ENCODE measurements at regions not wholly inside any gene's neighbourhood (a gene's known extent, or its start where the extent isn't known, plus 50 kb on each side); places are given as distances from the start of the nearest gene placed in this dataset.

DNA sequence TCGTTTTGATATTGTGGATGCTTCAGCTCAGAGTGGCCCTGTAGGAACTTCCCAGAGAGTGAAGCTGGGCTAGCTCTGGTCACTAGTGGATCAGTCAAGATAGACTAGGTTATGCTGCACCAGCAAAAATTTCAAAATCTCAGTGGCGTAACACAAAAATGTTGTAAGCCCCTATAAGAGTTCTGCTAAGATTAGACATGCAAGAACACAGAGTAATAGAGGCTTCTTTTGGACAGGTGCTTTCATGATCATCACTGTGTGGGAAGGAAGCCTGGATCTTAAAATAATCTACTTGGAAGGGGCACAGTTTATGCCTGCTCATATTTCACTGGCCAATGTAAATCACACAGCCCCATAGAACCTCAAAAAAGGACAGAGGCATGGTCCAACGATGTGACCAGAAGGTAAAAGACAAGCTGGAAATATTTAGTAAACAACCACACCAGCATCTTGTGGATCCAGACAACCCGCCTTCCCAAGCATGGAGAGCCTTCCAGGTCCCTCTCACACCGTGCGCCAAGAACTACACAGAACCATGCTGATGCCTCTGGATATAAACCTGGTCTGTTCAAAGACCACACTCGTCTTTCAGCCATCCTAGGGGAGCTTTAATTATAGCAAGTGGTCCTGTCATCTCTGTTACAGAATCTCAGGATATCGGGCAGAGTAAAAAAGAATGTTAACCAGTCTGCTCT, 554.3 kb downstream of the EPHB1 start:
- Histone ChIP-seq H3K27me3 (ENCODE audit: control insufficient read depth, insufficient read depth, low read length) (no peaks in the 10 kb centered on the region), H3K9me3 (ENCODE audit: control insufficient read depth, insufficient read depth, low read length) (no peaks in the 10 kb centered on the region), H3K36me3 (ENCODE audit: control insufficient read depth, insufficient read depth, low read length) (no peaks in the 10 kb centered on the region), H3K9ac (ENCODE audit: low read depth, low read length) (no peak overlapping the region), H3K4me3 (ENCODE audit: low read depth, low read length) (no peak overlapping the region), H3K4me1 (ENCODE audit: control insufficient read depth, insufficient read depth, low read length) (peaks cover 8% of the 10 kb centered on the region), H3K27ac (ENCODE audit: low read depth, low read length) (no peak overlapping the region)

DNA sequence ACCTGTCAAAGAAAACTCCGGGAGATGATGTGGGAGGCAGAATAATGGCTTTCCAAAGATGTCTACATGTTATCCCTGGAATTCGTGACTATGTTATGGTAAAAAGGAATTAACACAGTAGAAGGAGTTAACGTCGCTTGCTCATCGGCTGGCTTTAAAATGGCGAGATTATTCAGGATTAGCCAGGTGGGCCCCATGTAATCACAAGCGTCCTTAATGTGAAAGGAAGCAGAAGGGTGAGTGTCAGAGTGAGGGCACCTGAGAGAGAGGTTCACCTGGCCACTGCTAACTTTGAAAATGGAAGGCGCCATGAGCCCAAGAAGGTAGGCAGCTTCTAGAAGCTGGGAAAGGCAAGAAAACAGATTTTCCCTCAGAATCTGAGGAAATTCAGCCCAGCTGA, 557.2 kb downstream of the EPHB1 start:
- no peaks in the 10 kb centered on the region for H3K9me3 ChIP-seq (ENCODE audit: control insufficient read depth, insufficient read depth, low read length)
- no peak overlapping the region for H3K4me3 ChIP-seq (ENCODE audit: low read depth, low read length)
- no peak overlapping the region for H3K9ac ChIP-seq (ENCODE audit: low read depth, low read length)
- H3K27me3 ChIP-seq (ENCODE audit: control insufficient read depth, insufficient read depth, low read length) = no peaks in the 10 kb centered on the region
- no peaks in the 10 kb centered on the region for H3K36me3 ChIP-seq (ENCODE audit: control insufficient read depth, insufficient read depth, low read length)
- H3K4me1 ChIP-seq (ENCODE audit: control insufficient read depth, insufficient read depth, low read length) = peaks cover 8% of the 10 kb centered on the region
- H3K27ac ChIP-seq (ENCODE audit: low read depth, low read length) = no peak overlapping the region

DNA sequence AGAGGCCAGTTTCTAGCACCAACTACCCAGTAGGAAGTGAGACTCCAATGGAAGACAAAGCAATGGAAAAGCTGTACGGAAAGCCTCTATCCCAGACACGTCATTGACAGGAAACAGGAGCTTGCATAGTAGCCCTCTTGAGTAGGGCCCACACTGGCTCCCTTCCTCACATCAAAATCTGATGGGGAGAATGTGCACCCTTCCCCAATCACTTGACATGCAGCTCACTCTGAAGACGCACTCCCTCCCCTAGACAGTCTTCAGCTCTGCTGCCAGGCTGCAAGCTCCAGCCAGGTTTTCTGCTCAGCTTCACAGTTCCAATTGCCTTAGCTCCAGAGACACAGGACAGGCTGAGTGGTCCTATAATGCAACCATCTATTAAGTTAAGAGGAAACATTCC, 567.8 kb downstream of the EPHB1 start:
- Histone ChIP-seq H3K27me3 (ENCODE audit: control insufficient read depth, insufficient read depth, low read length) (no peaks in the 10 kb centered on the region), H3K27ac (ENCODE audit: low read depth, low read length) (no peak overlapping the region), H3K36me3 (ENCODE audit: control insufficient read depth, insufficient read depth, low read length) (no peaks in the 10 kb centered on the region), H3K9me3 (ENCODE audit: control insufficient read depth, insufficient read depth, low read length) (no peaks in the 10 kb centered on the region), H3K9ac (ENCODE audit: low read depth, low read length) (no peak overlapping the region), H3K4me1 (ENCODE audit: control insufficient read depth, insufficient read depth, low read length) (no peaks in the 10 kb centered on the region), H3K4me3 (ENCODE audit: low read depth, low read length) (no peak overlapping the region)

DNA sequence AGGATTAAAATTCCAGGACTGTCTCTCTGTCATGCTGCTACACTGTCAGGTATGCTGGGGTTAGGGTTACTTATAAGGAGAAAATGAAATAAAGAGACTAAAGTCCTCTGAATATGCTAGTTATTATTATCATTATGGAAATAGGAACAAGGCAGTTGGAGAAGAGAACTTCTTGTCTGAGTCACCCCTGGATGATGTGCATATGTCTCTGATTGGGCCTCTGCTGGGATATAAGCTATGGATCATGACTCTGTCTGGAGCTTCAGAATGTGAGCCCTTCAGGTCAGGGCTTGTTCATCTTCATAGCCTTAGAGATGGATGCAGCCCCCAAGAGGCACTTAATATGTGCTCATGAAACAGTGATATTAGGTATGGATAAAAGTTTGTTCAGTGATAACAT, 569.6 kb downstream of the EPHB1 start:
- H3K9me3 ChIP-seq (ENCODE audit: control insufficient read depth, insufficient read depth, low read length) = no peaks in the 10 kb centered on the region
- H3K4me1 ChIP-seq (ENCODE audit: control insufficient read depth, insufficient read depth, low read length) = peaks cover 5% of the 10 kb centered on the region; the same call in 1 of the 2 replicates
- H3K36me3 ChIP-seq (ENCODE audit: control insufficient read depth, insufficient read depth, low read length) = no peaks in the 10 kb centered on the region

DNA sequence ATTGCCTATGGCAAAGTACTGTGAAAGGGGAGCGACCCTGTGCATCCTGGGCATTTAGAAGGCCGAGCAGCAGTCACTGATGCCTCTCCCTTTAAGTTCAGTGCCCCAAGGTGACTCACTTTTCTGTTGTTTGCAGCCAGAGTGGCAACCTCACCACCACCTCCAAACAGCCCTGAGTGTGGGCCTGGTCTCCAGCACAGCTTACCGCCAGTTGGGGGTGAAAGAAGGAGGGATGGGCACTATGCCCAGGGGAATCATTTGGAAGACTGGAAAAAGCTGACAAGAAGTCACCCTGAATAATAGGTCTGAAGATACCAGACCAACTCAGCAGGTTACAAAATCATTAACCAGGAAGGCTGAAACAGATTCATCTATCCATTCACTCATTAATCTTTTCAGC, 571.8 kb downstream of the EPHB1 start:
- Histone ChIP-seq H3K27ac (ENCODE audit: low read depth, low read length) (no peak overlapping the region), H3K9ac (ENCODE audit: low read depth, low read length) (no peak overlapping the region), H3K4me3 (ENCODE audit: low read depth, low read length) (no peak overlapping the region), H3K27me3 (ENCODE audit: control insufficient read depth, insufficient read depth, low read length) (no peaks in the 10 kb centered on the region), H3K36me3 (ENCODE audit: control insufficient read depth, insufficient read depth, low read length) (no peaks in the 10 kb centered on the region), H3K4me1 (ENCODE audit: control insufficient read depth, insufficient read depth, low read length) (peaks cover 5% of the 10 kb centered on the region; the same call in 1 of the 2 replicates), H3K9me3 (ENCODE audit: control insufficient read depth, insufficient read depth, low read length) (no peaks in the 10 kb centered on the region)

More for the DNA sequence above, 569.6 kb downstream of the EPHB1 start:
- Histone ChIP-seq H3K27me3 (ENCODE audit: control insufficient read depth, insufficient read depth, low read length) (no peaks in the 10 kb centered on the region), H3K4me3 (ENCODE audit: low read depth, low read length) (no peak overlapping the region), H3K9ac (ENCODE audit: low read depth, low read length) (no peak overlapping the region), H3K27ac (ENCODE audit: low read depth, low read length) (no peak overlapping the region)

DNA sequence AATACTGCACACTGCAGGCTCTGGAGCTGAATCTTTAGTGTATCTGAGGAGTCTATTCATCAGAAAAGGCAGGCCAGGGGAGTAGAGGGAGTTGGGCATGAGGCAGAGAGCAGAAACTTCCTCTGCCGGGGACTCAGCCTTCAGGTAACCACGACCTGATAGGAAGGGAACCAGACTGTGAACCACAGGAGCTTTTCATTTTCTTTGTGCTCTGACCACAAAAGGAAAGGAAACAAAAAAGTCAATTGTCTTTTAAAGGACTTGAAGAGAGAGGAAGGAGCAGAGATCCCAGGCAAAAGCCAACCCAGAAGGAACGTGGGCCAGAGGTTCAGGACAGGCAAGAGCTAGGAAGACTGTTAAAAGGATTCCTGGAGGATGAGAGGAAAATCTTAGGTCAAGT, 573.3 kb downstream of the EPHB1 start:
- Histone ChIP-seq H3K9ac (ENCODE audit: low read depth, low read length) (no peak overlapping the region), H3K27me3 (ENCODE audit: control insufficient read depth, insufficient read depth, low read length) (no peaks in the 10 kb centered on the region), H3K4me1 (ENCODE audit: control insufficient read depth, insufficient read depth, low read length) (peaks cover 5% of the 10 kb centered on the region; the same call in 1 of the 2 replicates), H3K9me3 (ENCODE audit: control insufficient read depth, insufficient read depth, low read length) (no peaks in the 10 kb centered on the region), H3K36me3 (ENCODE audit: control insufficient read depth, insufficient read depth, low read length) (no peaks in the 10 kb centered on the region), H3K4me3 (ENCODE audit: low read depth, low read length) (no peak overlapping the region), H3K27ac (ENCODE audit: low read depth, low read length) (peak overlapping the region; percentile 26)

DNA sequence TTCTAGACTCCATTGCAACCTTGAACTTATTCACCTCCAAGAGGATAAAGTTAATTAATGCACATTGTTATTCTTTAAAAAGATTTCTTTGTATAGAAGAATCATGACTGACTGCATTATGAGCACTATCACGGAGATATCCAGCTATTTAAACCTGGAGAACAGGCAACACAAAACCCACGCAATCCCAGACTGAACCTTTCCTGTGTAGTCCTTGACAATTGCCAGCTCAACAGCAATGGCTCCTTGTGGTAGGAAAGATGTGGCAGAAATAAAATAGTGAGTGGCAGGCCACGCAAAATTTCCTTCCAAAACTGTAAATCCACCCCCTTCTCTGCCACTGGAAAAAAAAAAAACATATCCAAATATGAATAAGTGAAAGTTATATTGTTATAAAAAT, 573.7 kb downstream of the EPHB1 start:
- H3K27me3 ChIP-seq (ENCODE audit: control insufficient read depth, insufficient read depth, low read length) = no peaks in the 10 kb centered on the region
- no peaks in the 10 kb centered on the region for H3K36me3 ChIP-seq (ENCODE audit: control insufficient read depth, insufficient read depth, low read length)
- no peak overlapping the region for H3K4me3 ChIP-seq (ENCODE audit: low read depth, low read length)
- peak overlapping the region; percentile 9 for H3K27ac ChIP-seq (ENCODE audit: low read depth, low read length)
- H3K4me1 ChIP-seq (ENCODE audit: control insufficient read depth, insufficient read depth, low read length) = peaks cover 5% of the 10 kb centered on the region; the same call in 1 of the 2 replicates
- no peaks in the 10 kb centered on the region for H3K9me3 ChIP-seq (ENCODE audit: control insufficient read depth, insufficient read depth, low read length)
- H3K9ac ChIP-seq (ENCODE audit: low read depth, low read length) = no peak overlapping the region

DNA sequence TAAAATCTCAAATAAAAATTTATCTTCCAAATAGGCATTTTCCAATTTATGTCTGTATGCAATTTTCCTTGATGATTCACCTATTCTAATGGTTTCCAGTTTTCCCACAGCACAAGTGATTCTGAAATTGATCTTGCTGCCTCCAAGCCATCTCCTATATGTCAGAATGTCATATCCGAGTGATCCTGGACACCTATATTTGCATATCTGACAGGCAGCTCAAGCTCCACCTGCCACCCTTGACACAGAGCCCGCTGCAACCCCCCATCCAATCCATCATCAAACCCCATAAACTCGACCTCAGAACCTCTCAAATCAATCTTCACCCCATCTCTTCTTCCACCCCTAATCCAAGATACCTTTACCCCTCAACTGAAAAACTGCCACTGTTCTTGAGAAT, 579.5 kb downstream of the EPHB1 start:
- H3K27ac ChIP-seq (ENCODE audit: low read depth, low read length) = no peak overlapping the region
- no peaks in the 10 kb centered on the region for H3K36me3 ChIP-seq (ENCODE audit: control insufficient read depth, insufficient read depth, low read length)
- H3K4me1 ChIP-seq (ENCODE audit: control insufficient read depth, insufficient read depth, low read length) = no peaks in the 10 kb centered on the region
- H3K9me3 ChIP-seq (ENCODE audit: control insufficient read depth, insufficient read depth, low read length) = no peaks in the 10 kb centered on the region
- no peak overlapping the region for H3K9ac ChIP-seq (ENCODE audit: low read depth, low read length)
- H3K27me3 ChIP-seq (ENCODE audit: control insufficient read depth, insufficient read depth, low read length) = no peaks in the 10 kb centered on the region
- H3K4me3 ChIP-seq (ENCODE audit: low read depth, low read length) = no peak overlapping the region

DNA sequence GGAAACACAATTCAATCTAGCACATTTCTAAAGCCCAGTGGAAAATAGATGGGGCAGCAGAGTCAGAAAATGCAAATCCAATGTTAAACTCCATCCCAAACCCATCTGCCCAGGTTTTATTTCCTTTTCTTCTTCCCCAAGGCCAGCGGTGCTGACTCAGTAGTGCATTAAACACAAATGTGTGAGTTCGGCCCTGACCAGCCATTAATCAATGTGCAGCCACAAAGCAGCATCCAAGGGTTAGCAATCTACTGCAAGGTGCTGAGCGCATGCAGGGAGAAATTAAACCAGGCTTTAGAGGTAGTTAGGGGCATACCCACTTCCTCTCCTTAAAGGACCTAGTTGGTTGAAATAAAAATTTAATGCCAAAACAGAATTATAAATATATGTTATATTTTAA, 583.3 kb upstream of the PPP2R3A start:
- H3K9ac ChIP-seq (ENCODE audit: low read depth, low read length) = no peak overlapping the region
- no peaks in the 10 kb centered on the region for H3K27me3 ChIP-seq (ENCODE audit: control insufficient read depth, insufficient read depth, low read length)
- H3K36me3 ChIP-seq (ENCODE audit: control insufficient read depth, insufficient read depth, low read length) = no peaks in the 10 kb centered on the region
- H3K9me3 ChIP-seq (ENCODE audit: control insufficient read depth, insufficient read depth, low read length) = no peaks in the 10 kb centered on the region
- peaks cover 6% of the 10 kb centered on the region for H3K4me1 ChIP-seq (ENCODE audit: control insufficient read depth, insufficient read depth, low read length)
- no peak overlapping the region for H3K27ac ChIP-seq (ENCODE audit: low read depth, low read length)
- no peak overlapping the region for H3K4me3 ChIP-seq (ENCODE audit: low read depth, low read length)

DNA sequence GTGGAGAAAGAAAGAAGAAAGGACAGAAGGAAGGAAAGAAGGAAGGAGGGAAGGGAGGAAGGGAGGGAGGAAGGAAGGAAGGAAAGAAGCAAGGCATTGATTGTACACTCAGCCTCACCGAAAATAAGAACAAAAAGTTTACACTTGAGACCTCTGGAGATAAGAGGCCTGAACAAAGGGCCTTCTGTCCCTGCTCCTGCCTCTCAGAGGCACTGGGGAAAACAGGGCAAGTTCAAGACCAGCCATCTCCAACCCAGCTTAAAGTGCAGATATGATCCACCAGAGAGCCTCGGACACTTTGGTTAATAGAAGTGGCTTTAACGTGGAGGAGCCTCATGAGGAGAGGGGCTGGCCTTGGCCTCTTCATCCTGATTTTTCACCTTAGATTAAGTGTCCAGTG, 582.9 kb upstream of the PPP2R3A start:
- no peaks in the 10 kb centered on the region for H3K27me3 ChIP-seq (ENCODE audit: control insufficient read depth, insufficient read depth, low read length)
- H3K9me3 ChIP-seq (ENCODE audit: control insufficient read depth, insufficient read depth, low read length) = no peaks in the 10 kb centered on the region
- no peaks in the 10 kb centered on the region for H3K36me3 ChIP-seq (ENCODE audit: control insufficient read depth, insufficient read depth, low read length)

DNA sequence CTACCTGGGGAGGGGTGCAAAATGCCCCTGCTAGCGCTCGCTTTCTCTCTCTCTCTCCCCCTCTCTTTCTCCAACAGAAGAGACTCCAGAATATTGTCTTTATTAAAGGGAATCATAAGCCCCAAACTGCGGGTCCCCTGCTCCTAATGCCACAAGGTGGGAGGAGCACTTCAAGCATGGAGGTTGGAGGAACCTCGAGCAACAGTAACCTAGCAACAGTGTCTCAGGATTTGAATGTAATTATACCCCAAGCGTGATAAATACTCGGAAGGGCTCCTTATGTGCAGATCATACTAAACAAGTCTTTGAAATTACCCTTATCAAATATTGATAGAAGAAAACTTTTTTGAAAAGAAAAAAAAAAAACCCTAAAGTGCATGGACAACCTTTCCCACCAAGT, 582.2 kb upstream of the PPP2R3A start:
- Histone ChIP-seq H3K4me3 (ENCODE audit: low read depth, low read length) (no peak overlapping the region), H3K27ac (ENCODE audit: low read depth, low read length) (no peak overlapping the region), H3K9me3 (ENCODE audit: control insufficient read depth, insufficient read depth, low read length) (no peaks in the 10 kb centered on the region), H3K9ac (ENCODE audit: low read depth, low read length) (no peak overlapping the region), H3K36me3 (ENCODE audit: control insufficient read depth, insufficient read depth, low read length) (no peaks in the 10 kb centered on the region), H3K27me3 (ENCODE audit: control insufficient read depth, insufficient read depth, low read length) (no peaks in the 10 kb centered on the region), H3K4me1 (ENCODE audit: control insufficient read depth, insufficient read depth, low read length) (peaks cover 6% of the 10 kb centered on the region)

More for the DNA sequence above, 582.9 kb upstream of the PPP2R3A start:
- Histone ChIP-seq H3K9ac (ENCODE audit: low read depth, low read length) (no peak overlapping the region), H3K4me1 (ENCODE audit: control insufficient read depth, insufficient read depth, low read length) (peaks cover 6% of the 10 kb centered on the region), H3K4me3 (ENCODE audit: low read depth, low read length) (no peak overlapping the region), H3K27ac (ENCODE audit: low read depth, low read length) (no peak overlapping the region)
